Inflammatory macrophage (primary cell): ENCODE measurements at regions not wholly inside any gene's neighbourhood (a gene's known extent, or its start where the extent isn't known, plus 50 kb on each side); places are given as distances from the start of the nearest gene placed in this dataset.

Experiments
- DNase-seq, 2 donors: peaks; one replicate each; pipeline ENCODE4 v3.0.0-alpha.2; 2020 to 2022

DNA sequence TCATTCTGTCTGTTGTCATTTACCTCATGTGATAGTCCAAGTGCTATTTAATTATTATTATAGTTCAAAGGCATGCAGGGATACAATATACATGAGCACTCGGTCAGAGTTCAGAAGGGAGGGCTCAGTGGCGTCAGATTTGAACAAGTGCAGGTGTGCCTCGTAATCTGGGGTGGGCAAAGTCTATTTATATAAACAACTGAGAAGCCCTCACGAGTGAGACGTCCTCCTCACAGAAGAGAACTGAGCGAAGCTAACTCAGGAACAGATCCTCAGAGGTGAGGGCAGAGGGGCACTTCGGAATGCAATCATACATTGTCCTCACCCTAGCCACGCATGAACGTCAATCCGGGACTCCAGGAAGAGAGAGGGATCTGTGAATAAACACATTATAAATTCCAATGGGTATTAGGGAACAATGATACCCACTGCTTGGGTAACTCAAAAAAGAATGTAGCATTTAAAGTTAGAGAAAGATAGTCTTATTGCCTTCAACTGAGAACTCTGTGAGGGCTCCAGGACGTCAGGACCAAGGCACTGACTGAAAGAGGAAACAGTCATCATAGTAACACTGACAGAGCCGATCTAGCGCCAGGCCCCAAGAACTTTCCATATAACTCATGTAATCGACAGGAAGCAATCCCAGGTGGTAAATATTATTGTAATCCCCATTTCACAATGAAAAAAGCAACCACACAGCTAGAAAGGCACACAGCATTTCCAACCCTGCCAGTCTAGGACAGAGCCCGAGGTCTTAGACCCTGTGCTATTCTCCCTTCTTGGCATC, 127.1 kb upstream of the B3GALT2 start:
- no peak for DNase-seq

DNA sequence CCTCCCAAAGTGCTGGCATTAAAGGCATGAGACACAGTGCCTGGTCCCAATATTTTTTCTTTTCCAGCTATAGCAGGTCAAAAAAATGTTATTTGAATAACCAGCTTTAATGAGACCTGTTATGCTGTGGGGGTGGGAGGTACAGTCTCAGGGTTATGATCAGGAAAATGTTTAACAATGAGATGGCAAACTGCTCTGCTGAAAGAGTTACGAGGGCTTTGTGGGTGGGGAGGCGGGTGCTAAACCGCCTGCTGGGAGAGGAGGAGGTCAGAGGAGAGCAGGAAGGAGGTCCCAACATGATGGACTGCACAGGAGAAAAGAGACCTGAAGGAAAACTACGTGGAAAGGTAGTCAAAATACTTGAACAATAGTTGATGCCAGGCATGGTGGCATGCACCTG, 126.0 kb upstream of the B3GALT2 start:
- DNase-seq: no peak

- no peak for DNase-seq
Measured at GRCh38 chr1:193311226-193311948, 125.0 kb upstream of the B3GALT2 start.

- DNase-seq: no peak
Measured at GRCh38 chr1:193310564-193310963, 124.2 kb upstream of the B3GALT2 start.

DNA sequence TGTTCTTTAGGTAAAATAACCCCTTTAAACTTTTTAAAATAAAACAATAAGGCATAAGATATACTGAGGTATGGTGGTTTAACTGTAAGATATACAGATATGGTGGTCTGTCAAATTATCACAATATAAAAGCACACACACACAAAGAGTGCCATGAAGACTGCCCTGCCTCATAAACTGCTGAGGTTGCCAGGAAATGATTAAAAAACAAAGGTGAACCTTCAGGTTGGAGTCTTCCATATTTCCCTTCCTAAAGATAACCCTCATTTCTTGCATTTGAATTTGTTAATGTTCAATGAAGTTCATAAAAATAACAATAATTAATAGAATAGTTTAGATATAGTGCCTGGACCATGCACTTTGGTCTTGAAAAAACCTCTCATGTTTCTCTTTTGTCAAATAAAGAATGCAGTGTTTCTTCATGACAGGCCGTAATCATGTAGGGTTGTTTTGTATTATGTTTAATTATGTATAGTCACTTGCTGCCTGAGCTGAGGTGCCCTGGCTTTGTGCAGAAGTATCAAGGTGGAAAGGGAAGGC, 123.6 kb upstream of the B3GALT2 start:
- DNase-seq: no peak

- no peak for DNase-seq
Measured at GRCh38 chr1:193308438-193308837, 122.0 kb upstream of the B3GALT2 start.

DNA sequence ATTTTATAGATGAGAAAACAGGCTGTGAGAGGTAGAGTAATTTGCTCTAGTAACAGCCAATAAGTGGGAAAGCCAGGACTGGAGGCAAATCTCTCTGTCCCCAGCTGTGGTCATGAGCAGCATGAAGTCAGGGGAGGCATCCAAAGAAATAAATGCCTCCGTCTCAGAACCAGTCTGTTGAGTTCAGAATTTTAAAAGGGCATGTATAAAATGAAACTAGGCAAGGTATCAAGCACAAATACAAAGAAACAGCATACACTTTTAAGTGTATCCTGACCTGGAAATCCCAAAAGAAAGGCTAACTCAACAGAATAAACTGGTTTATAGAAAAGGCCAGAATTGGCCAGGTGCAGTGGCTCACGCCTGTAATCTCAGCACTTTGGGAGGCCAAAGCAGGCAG, 120.0 kb upstream of the B3GALT2 start:
- no peak for DNase-seq
